HL-60 (cell line): ENCODE measurements at regions not wholly inside any gene's neighbourhood (a gene's known extent, or its start where the extent isn't known, plus 50 kb on each side); places are given as distances from the start of the nearest gene placed in this dataset.
"Not testable (repeated sequence)": the region's sequence is repeated elsewhere in the genome, so short reads cannot be mapped to it uniquely, and the experiment has no call there.

ENCODE experiments used
- DNase-seq, 2 experiments: peaks; one replicate each; pipeline ENCODE4 v3.0.0-alpha.2; 2010 to 2020; ENCODE audit warnings: low read depth in 1 of 2, low spot score in 1 of 2
- H3K27ac ChIP-seq: fragments of 250-450 bp; sonication (Bioruptor Pico); replicated peaks from 2 replicates; pipeline ENCODE4 v1.5.1; 2020; ENCODE audit warnings: mild to moderate bottlenecking, moderate library complexity
- H3K27me3 ChIP-seq: fragments of 250-450 bp; sonication (Bioruptor Pico); 2 replicates; pipeline ENCODE4 v1.5.1; 2021; ENCODE audit warnings: mild to moderate bottlenecking, moderate library complexity; ENCODE audit not compliant: insufficient read depth, poor library complexity, severe bottlenecking
- H3K4me3 ChIP-seq: replicated peaks from 2 replicates; pipeline ENCODE4 v1.5.1; 2011; ENCODE audit warnings: mild to moderate bottlenecking, control low read depth, low read length; ENCODE audit not compliant: insufficient read depth
- GABPA ChIP-seq: IDR thresholded peaks from 2 replicates; pipeline ENCODE4 v1.6.1; 2012; ENCODE audit warnings: low read depth
- POLR2AphosphoS5 ChIP-seq: IDR thresholded peaks from 2 replicates; pipeline ENCODE4 v1.6.1; 2012; ENCODE audit warnings: low read depth
- SPI1 ChIP-seq: IDR thresholded peaks from 2 replicates; pipeline ENCODE4 v1.6.1; 2012; ENCODE audit warnings: low read depth, mild to moderate bottlenecking, borderline replicate concordance
- TF ChIP-seq, protein P1 (sequence below): IDR thresholded peaks from one replicate; pipeline ENCODE4 v1.5.1; 2011; ENCODE audit warnings: low read length, control low read depth, inconsistent platforms; ENCODE audit not compliant: insufficient read depth
- TF ChIP-seq, protein P2 (sequence below): IDR thresholded peaks from 2 replicates; pipeline ENCODE4 v1.6.1; 2012; ENCODE audit warnings: low read depth; ENCODE audit not compliant: insufficient replicate concordance

DNA sequence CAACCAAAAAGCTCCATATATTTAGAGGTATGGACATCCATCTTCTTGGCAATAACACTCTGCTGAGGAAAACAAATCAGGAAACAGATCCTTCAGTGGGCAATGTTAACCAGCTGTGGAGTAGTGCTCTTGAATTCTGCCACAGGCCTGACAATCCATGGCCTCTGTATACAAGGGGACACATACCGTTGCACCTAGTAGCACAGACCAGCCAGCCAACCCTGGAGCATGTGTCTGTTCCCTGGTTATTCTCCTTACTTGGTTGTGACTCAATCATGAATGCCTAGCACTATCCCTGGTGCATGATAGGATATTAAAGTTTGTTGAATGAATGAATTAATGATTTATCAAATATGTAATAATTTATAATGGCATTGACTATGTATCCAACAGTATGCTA is 261.4 kb upstream of the MGAT5 start:
- H3K27ac ChIP-seq, result no peak overlapping the region
- no peak for DNase-seq
- H3K27me3 ChIP-seq, result no peaks in the 10 kb centered on the region
- no peak overlapping the region for H3K4me3 ChIP-seq
- TF ChIP-seq, protein P1, sequence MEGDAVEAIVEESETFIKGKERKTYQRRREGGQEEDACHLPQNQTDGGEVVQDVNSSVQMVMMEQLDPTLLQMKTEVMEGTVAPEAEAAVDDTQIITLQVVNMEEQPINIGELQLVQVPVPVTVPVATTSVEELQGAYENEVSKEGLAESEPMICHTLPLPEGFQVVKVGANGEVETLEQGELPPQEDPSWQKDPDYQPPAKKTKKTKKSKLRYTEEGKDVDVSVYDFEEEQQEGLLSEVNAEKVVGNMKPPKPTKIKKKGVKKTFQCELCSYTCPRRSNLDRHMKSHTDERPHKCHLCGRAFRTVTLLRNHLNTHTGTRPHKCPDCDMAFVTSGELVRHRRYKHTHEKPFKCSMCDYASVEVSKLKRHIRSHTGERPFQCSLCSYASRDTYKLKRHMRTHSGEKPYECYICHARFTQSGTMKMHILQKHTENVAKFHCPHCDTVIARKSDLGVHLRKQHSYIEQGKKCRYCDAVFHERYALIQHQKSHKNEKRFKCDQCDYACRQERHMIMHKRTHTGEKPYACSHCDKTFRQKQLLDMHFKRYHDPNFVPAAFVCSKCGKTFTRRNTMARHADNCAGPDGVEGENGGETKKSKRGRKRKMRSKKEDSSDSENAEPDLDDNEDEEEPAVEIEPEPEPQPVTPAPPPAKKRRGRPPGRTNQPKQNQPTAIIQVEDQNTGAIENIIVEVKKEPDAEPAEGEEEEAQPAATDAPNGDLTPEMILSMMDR, result no peak
- TF ChIP-seq, protein P2, sequence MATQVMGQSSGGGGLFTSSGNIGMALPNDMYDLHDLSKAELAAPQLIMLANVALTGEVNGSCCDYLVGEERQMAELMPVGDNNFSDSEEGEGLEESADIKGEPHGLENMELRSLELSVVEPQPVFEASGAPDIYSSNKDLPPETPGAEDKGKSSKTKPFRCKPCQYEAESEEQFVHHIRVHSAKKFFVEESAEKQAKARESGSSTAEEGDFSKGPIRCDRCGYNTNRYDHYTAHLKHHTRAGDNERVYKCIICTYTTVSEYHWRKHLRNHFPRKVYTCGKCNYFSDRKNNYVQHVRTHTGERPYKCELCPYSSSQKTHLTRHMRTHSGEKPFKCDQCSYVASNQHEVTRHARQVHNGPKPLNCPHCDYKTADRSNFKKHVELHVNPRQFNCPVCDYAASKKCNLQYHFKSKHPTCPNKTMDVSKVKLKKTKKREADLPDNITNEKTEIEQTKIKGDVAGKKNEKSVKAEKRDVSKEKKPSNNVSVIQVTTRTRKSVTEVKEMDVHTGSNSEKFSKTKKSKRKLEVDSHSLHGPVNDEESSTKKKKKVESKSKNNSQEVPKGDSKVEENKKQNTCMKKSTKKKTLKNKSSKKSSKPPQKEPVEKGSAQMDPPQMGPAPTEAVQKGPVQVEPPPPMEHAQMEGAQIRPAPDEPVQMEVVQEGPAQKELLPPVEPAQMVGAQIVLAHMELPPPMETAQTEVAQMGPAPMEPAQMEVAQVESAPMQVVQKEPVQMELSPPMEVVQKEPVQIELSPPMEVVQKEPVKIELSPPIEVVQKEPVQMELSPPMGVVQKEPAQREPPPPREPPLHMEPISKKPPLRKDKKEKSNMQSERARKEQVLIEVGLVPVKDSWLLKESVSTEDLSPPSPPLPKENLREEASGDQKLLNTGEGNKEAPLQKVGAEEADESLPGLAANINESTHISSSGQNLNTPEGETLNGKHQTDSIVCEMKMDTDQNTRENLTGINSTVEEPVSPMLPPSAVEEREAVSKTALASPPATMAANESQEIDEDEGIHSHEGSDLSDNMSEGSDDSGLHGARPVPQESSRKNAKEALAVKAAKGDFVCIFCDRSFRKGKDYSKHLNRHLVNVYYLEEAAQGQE, result no peak
- TF ChIP-seq GABPA (no peak), SPI1 (no peak), POLR2AphosphoS5 (no peak)

DNA sequence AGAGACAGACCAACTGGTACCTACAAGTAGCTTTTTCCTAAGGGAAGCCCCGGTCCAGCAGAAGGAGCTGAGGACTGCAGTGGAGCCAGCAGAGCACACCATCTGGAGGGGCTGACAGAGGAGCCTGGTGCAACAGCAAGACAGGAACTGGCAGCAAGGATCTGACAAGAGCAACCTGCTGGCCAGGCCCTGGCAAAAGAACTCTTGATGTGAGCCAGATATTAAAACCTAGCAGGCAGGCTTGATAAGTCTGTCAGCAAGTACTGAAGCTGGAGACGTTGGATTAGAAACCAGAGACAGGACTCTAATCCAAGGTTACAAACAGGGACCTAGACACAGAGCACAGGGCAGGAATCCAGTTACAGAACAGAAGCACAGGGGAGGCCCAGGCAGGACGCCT is 260.7 kb upstream of the MGAT5 start:
- Histone ChIP-seq H3K27me3 (no peaks in the 10 kb centered on the region), H3K27ac (no peak overlapping the region), H3K4me3 (no peak overlapping the region)
- DNase-seq, result no peak
- TF ChIP-seq, protein P1, result no peak
- TF ChIP-seq, protein P2, result no peak
- TF ChIP-seq GABPA, result no peak
- no peak for TF ChIP-seq POLR2AphosphoS5
- TF ChIP-seq SPI1, result no peak

DNA sequence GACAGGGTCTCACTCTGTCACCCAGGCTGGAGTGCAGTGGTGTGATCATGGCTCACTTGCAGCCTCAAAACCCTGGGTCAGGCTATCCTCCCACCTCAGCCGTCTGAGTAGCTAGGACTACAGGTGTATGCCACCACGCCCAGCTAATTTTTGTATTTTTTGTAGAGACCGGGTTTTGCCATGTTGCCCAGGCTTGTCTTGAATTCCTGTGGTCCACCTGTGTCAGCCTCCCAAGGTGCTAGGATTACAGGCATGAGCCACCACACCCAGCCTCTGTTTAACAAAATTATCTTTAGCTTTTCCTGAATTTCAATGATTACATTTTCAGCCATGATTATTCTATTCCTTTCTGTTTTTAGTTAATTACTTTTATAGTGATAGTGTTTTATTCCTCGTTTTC is 255.1 kb upstream of the MGAT5 start:
- not testable (repeated sequence) for H3K4me3 ChIP-seq, DNase-seq, H3K27me3 ChIP-seq, H3K27ac ChIP-seq

DNA sequence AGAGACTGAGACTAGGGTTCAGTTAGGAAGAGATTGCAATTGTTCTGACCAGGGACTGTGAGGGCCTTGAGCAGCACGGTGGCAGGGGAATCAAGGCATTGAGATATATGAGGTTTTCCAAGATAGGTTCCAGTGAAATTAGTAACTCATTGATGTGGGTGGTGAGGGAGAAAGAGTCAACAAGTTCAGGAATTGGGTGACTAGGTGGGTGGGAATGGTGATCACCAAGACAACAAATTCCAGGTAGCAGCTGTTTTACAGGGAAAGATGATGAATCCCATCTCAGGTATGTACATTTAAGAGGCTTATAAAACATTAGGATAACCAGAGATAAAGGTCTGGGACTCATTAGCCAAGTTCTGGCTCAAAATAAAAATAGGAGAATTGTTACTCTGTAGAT is 251.5 kb upstream of the MGAT5 start:
- Histone ChIP-seq H3K27ac (no peak overlapping the region), H3K27me3 (no peaks in the 10 kb centered on the region), H3K4me3 (no peak overlapping the region)
- DNase-seq, result no peak
- no peak for TF ChIP-seq POLR2AphosphoS5
- no peak for TF ChIP-seq SPI1
- TF ChIP-seq, protein P1, result no peak
- TF ChIP-seq, protein P2, result no peak
- no peak for TF ChIP-seq GABPA
